Omental fat pad (tissue), 3 donors: ENCODE measurements at regions not wholly inside any gene's neighbourhood (a gene's known extent, or its start where the extent isn't known, plus 50 kb on each side); places are given as distances from the start of the nearest gene placed in this dataset.

Source experiments
- ATAC-seq: fragments of 150-250 bp; one replicate; pipeline ENCODE4 v1.9.1; 2016; ENCODE audit warnings: mild to moderate bottlenecking, moderate library complexity; ENCODE audit not compliant: low FRiP score
- DNase-seq: peaks from one replicate; pipeline ENCODE4 v3.0.0-alpha.2; 2019; ENCODE audit warnings: low spot score
- TF ChIP-seq, protein P1 (sequence below), 3 donors: fragments of 450-650 bp; IDR thresholded peaks; one replicate each; pipeline ENCODE4 v1.5.1; 2016 to 2017; ENCODE audit warnings: antibody characterized with exemption in 3 of 3, mild to moderate bottlenecking in 3 of 3, moderate library complexity in 2 of 3

DNA sequence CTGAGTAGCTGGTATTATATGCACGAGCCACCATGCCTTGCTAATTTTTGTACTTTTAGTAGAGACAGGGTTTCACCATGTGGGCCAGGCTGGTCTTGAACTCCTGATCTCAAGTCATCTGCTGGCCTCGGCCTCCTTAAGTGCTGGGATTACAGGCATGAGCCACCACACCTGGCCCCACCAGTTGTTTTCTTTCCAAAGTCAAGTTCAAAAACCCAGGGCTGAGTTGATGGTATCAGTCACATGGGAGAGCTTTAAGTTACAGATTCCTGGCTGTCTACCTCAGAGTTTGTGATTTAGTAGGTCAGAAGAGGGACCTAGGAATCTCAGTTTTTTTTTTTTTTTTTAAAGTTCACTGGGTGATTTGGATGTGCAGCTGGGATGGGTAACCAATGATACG is 107.7 kb downstream of the SCP2D1 start:
- no peak for ATAC-seq
- TF ChIP-seq, protein P1, sequence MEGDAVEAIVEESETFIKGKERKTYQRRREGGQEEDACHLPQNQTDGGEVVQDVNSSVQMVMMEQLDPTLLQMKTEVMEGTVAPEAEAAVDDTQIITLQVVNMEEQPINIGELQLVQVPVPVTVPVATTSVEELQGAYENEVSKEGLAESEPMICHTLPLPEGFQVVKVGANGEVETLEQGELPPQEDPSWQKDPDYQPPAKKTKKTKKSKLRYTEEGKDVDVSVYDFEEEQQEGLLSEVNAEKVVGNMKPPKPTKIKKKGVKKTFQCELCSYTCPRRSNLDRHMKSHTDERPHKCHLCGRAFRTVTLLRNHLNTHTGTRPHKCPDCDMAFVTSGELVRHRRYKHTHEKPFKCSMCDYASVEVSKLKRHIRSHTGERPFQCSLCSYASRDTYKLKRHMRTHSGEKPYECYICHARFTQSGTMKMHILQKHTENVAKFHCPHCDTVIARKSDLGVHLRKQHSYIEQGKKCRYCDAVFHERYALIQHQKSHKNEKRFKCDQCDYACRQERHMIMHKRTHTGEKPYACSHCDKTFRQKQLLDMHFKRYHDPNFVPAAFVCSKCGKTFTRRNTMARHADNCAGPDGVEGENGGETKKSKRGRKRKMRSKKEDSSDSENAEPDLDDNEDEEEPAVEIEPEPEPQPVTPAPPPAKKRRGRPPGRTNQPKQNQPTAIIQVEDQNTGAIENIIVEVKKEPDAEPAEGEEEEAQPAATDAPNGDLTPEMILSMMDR (IDR thresholded peaks at IDR 0.05), result no peak

GRCh38 chr20:18922251-18922650 is 108.7 kb downstream of the SCP2D1 start:
- no peak for DNase-seq
- TF ChIP-seq, protein P1 (IDR thresholded peaks at IDR 0.05), result no peak
- no peak for ATAC-seq

More for the DNA sequence above, 107.7 kb downstream of the SCP2D1 start:
- DNase-seq, result no peak

DNA sequence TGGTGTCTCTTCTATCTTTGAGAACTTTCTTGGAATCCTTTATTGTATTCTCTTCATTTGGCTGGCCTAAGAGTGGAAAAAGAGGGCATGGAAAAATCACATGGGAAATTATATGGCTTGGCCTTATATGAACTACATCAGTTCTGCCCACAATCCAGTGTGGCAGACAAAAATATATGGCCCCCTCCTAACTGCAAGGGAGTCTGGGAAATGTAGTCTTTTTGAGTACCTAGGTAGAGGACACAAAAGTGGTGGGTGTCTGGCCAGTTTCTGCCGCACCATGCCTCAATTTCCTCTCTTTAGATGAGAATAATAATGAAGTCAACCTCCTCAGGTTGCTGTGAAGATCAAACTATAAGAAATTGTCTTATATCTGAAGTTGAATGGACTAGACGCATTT is 109.3 kb downstream of the SCP2D1 start:
- TF ChIP-seq, protein P1 (IDR thresholded peaks at IDR 0.05), result no peak
- DNase-seq, result no peak
- no peak for ATAC-seq

DNA sequence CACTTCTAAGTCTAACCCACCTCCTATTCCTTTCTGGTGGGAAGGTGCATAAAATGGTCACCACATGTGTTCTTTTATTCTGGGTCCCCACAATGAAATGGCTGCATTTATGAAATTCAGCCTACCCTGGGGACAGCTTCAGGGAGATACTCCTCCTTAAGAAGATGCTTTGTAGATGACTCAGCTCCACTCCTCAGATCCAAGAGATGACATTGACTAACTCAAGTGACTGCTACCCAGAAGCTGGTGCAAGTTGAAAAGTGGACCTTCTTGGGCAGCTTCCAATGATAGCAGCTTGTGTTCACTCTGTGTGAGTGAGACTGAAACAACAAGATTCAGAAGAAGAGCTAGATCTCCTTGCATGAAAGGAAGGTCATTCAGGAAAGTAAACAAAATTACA is 113.4 kb downstream of the SCP2D1 start:
- ATAC-seq (no peak), DNase-seq (no peak)
- TF ChIP-seq, protein P1 (IDR thresholded peaks at IDR 0.05), result no peak

DNA sequence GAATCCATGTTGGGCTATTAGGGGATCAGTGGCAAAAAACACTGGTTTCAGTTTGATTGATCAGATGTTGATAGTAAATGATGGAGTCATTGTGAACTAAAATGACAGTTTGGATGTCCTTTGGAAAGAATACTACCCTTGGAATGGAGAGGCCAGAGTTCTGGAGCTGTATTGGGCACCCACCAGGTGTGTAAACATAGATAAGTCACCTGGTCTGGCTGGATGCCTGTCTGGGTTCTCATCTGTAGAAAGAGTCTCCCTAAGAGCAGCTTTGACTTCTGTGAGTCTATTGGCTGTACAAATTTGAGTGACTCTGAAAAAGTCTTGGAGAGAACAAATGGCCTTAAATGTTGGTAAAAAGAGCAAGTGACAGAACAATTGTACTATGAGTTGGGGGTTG is 115.0 kb downstream of the SCP2D1 start:
- DNase-seq (no peak), ATAC-seq (no peak)
- TF ChIP-seq, protein P1 (IDR thresholded peaks at IDR 0.05), result no peak

- DNase-seq (no peak), ATAC-seq (no peak)
- TF ChIP-seq, protein P1 (IDR thresholded peaks at IDR 0.05), result no peak
Measured at GRCh38 chr20:18929800-18930199, 116.2 kb downstream of the SCP2D1 start.

DNA sequence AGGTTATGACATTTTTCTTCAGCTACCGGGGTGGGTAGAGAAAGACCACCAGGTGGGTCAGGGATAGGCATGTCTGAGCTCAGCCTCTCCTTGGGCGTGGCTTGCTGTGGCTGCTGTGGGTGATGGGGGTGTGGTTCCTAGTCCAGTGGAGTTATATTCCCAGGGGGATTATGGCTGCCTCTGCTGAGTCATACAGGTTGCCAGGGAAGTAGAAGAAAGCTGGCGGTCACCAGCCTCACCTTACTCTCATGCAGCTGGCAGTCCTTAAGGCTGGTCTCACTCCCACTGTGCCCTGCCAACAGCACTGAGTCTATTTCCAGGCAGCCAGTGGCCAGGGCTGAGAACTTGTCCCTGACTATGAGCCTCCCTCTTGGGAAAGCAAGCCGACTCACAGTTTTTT is 130.0 kb downstream of the SCP2D1 start:
- ATAC-seq, result no peak
- TF ChIP-seq, protein P1 (IDR thresholded peaks at IDR 0.05), result no peak
- DNase-seq, result no peak
